Body of pancreas (tissue), 4 donors: ENCODE measurements at regions not wholly inside any gene's neighbourhood (a gene's known extent, or its start where the extent isn't known, plus 50 kb on each side); places are given as distances from the start of the nearest gene placed in this dataset.

Experiments
- POLR2A ChIP-seq, 3 donors: fragments of 450-650 bp; IDR thresholded peaks; one replicate each; pipeline ENCODE4 v1.6.1; 2016; ENCODE audit warnings: antibody characterized with exemption in 3 of 3, mild to moderate bottlenecking in 2 of 3
- TF ChIP-seq, protein P1 (sequence below), 7 experiments: fragments of 450-650 bp in 4 of 7; fragments of 200-600 bp in 3 of 7; sonication (generic) in 3 of 7; IDR thresholded peaks; one replicate each; pipeline ENCODE4 v1.5.1; 2016 to 2019; ENCODE audit warnings: antibody characterized with exemption in 7 of 7

DNA sequence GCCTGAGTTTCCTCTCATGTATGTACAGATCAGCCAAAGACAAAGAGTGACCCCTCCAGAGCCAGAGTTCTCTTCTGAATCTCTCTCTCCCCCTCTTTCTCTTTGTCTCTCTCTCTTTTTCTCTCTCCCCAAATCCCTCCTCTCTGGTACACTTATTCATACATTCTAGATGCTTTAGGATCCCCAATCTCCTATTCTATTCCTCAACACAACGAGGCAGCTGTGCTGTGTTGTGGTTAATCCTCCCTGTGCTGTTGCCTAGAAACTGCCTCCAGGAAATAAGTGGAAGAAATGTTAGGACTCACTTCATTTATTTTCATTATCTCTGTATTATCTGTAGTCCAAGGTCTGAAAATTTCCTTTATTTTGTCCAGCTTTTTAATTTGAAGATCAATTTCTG, 350.5 kb upstream of the OR4E1 start:
- TF ChIP-seq, protein P1, sequence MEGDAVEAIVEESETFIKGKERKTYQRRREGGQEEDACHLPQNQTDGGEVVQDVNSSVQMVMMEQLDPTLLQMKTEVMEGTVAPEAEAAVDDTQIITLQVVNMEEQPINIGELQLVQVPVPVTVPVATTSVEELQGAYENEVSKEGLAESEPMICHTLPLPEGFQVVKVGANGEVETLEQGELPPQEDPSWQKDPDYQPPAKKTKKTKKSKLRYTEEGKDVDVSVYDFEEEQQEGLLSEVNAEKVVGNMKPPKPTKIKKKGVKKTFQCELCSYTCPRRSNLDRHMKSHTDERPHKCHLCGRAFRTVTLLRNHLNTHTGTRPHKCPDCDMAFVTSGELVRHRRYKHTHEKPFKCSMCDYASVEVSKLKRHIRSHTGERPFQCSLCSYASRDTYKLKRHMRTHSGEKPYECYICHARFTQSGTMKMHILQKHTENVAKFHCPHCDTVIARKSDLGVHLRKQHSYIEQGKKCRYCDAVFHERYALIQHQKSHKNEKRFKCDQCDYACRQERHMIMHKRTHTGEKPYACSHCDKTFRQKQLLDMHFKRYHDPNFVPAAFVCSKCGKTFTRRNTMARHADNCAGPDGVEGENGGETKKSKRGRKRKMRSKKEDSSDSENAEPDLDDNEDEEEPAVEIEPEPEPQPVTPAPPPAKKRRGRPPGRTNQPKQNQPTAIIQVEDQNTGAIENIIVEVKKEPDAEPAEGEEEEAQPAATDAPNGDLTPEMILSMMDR (IDR thresholded peaks at IDR 0.05), result no peak
- TF ChIP-seq POLR2A (IDR thresholded peaks at IDR 0.05), result no peak
